ENCODE measurements at regions not wholly inside any gene's neighbourhood (a gene's known extent, or its start where the extent isn't known, plus 50 kb on each side); places are given as distances from the start of the nearest gene placed in this dataset.

GRCh38 chr20:20933142-20933958, 172.8 kb downstream of the LINC00237 start:
- no peak for DNase-seq (ENCODE audit: low read depth)

GRCh38 chr20:20932156-20932555, 174.0 kb downstream of the LINC00237 start:
- DNase-seq (ENCODE audit: low read depth): no peak

GRCh38 chr20:20931632-20932031, 174.5 kb downstream of the LINC00237 start:
- no peak for DNase-seq (ENCODE audit: low read depth)

- DNase-seq (ENCODE audit: low read depth): no peak
These were observed 175.1 kb downstream of the LINC00237 start for GRCh38 chr20:20931024-20931423.

GRCh38 chr20:20930500-20930899, 175.7 kb downstream of the LINC00237 start:
- no peak for DNase-seq (ENCODE audit: low read depth)

GRCh38 chr20:20929341-20929740, 176.8 kb downstream of the LINC00237 start:
- DNase-seq (ENCODE audit: low read depth): no peak

- DNase-seq (ENCODE audit: low read depth): no peak
These were observed 179.8 kb downstream of the LINC00237 start for GRCh38 chr20:20926222-20926905.

DNA sequence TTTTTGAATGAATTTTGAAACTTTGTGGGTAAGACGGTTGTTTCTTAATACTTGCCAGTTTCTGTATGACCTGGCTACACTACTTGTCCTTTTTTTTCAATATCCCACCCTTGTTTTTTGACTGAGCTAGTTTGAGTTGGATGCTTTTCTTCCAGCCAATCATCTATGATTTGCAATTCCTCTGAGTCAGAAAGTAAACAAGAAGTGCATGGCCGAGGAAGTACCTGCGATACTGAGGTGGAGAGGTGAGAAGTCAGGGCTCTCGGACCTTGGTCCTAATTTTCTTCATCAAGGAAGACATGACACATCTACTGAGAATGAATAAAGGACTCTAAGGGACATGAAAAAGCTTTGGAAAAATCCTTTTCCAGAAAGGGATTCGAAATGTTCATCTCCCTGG, 185.7 kb downstream of the LINC00237 start:
- DNase-seq (ENCODE audit: low read depth): no peak

DNA sequence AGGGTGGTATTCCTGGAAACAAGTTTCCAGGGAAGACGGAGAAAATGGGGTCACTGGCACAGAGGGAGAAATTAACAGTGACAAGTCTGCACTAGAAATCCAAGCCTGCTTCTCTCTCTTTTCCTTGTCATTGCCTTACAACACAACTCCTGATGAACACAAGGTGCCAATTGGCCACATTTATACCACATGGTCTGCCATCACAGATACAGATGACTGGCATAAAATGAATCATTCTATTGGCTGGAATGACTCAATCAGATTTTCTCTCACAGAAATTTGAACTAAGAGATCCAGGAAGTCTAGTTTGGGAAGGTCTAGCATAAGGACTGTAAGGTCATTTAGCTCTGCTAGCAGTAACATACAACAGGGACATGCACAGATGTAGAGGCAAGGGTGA, 190.3 kb downstream of the LINC00237 start:
- no peak for DNase-seq (ENCODE audit: low read depth)

DNA sequence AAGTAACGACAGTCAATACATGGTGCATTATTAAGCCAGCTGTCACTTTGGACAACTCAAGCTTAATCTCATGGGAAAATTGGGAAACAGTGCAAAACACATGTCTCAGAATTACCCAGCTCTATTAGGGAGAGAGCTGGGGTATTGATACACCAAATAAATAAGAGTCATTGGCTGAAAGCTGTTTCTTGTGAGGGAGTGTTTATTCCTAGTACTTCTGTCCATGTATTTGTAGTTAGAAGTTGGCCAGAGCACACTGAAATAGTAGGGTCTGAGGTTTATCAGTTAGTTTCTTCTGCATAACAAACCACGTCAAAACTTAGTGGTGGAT, 192.0 kb upstream of the RALGAPA2 start:
- DNase-seq (ENCODE audit: low read depth): no peak

DNA sequence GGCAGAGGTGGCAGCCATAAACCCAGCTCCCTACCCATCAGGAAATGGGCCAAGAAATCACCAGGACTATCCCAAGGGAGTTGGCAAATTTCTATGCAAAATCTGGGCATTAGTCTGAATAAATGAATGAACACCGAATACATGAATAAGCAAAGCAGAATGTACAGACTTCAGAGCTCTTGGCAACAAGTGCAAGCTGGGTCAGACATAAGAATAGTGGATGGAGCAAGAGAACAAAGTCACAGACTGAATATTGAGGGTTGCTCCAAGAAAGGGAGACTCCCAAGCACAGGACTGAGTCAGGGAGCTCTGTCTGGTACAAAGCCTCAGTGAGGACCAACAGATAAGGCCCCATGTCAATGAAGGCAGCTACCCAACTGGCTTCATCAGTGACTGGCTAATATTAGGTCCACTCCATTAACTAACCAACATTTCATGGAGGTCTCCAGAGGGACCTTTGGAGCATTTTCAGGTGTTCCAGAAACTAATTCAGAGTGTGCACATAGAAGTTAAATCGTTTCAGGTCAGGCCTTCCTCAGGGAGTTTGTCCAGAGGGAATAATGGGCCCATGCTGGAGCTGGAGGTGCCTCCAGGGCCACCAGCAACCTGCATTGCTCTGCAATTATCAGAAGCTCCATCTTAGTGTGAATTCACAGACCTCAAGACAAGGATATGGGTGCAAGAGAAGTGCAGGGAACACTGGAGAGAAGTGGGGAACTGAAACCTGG, 191.5 kb upstream of the RALGAPA2 start:
- no peak for DNase-seq (ENCODE audit: low read depth)

DNA sequence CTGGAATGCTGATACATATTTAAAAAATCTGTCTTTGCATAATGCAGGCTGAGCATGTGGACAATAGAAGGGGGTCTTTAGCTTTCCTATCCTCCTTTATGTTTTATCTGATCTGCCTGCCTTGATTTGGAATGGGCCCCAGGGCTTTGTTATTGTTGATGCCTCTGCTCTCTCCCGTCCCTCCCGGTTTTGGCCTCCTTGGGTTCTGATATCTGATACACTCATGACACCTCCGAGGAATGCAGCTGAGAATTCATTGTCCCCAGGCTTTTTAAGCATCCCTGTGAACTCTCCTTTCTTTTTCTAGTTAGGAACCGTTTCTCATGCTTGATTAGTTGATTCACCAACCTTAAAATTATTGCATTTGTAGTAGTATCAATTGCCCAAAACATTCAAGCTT, 185.5 kb upstream of the RALGAPA2 start:
- no peak for DNase-seq (ENCODE audit: low read depth)

GRCh38 chr20:20897145-20897544, 184.7 kb upstream of the RALGAPA2 start:
- no peak for DNase-seq (ENCODE audit: low read depth)

GRCh38 chr20:20896606-20897005, 184.2 kb upstream of the RALGAPA2 start:
- no peak for DNase-seq (ENCODE audit: low read depth)

GRCh38 chr20:20895537-20895936, 183.1 kb upstream of the RALGAPA2 start:
- DNase-seq (ENCODE audit: low read depth): no peak

DNA sequence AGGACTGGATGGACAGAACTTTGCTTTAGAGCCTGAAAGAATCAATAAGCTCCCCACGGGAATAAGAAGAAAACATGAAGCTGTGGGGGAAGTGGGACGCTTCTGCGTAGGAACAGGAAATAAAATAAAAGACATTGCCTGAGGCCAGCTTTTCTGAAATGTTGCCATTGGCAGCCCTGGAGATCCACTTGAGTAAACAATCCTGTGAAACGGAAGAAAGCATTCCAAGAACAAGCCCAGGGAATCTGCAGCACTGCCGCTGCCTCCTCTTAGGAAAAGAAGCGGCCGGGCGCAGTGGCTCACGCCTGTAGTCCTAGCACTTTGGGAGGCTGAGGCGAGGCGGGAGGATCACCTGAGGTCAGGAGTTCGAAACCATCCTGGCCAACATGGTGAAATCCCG, 182.3 kb upstream of the RALGAPA2 start:
- DNase-seq (ENCODE audit: low read depth): no peak

- no peak for DNase-seq (ENCODE audit: low read depth)
These were observed 181.8 kb upstream of the RALGAPA2 start for GRCh38 chr20:20894280-20894679.

- no peak for DNase-seq (ENCODE audit: low read depth)
These were observed 179.9 kb upstream of the RALGAPA2 start for GRCh38 chr20:20892328-20892727.

DNA sequence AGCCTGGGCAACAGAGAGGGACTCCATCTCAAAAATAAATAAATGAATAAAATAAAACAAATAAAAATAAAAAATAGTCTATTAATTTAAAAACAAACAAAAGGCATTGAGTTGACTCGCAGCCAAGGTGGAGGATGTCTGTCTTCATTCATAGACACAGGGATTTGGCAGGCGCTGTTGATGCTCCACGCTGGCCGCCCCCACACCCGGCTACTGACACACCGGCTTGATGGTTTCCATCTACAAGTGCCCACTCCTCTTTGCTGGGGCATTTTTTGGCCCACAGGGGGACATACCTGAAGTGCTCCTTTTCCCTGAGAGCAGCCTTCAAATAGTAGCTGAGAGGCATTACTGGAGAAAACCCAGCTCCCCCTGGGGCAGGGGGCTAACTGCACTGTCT, 178.3 kb upstream of the RALGAPA2 start:
- DNase-seq (ENCODE audit: low read depth): no peak

DNA sequence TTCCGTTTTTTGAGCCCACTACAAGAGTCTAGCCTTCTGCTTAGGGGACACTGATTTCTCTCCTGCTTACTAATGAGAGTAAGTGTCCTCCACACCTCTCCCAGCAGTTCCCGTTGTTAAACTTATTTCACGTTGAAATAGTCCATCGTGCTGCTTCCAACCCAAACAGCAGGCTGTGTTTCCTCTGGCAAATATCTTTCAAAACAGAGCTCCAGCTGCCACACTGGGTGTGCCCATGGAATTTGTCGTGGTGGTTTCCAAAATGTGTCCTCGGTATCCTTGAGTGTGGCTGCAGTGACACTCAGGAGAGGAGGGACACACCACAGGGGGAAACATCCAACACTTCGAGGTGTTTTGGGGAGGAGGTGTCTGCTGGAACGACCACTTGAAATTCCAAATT, 176.5 kb upstream of the RALGAPA2 start:
- no peak for DNase-seq (ENCODE audit: low read depth)

DNA sequence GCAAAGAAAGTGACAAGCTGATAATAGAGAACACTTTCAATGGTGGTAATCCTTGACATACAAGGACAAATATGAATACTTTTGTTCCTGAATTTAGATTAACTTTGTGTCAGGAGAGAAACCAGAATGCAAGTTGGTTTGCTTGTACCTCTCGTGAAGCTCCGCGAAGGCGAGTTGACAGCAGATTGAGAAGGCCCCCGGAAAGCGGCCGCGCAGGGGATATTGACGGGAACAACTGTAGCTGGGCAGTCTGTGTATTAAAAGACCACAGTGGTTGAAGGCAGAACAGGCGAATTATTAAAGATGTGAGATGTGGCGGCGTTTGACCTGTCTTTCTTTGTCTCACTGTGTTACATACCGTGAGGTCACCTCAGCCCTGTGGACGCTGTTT, 175.8 kb upstream of the RALGAPA2 start:
- no peak for DNase-seq (ENCODE audit: low read depth)

- DNase-seq (ENCODE audit: low read depth): no peak
These were observed 175.3 kb upstream of the RALGAPA2 start for GRCh38 chr20:20887593-20888265.

GRCh38 chr20:20881808-20882207, 169.4 kb upstream of the RALGAPA2 start:
- DNase-seq (ENCODE audit: low read depth): no peak

Measured in stimulated activated CD4-positive, alpha-beta T cell treated with anti-CD3 and anti-CD28 coated beads, Interleukin-2, amount 100 ng/mL, for 4 hours (primary cell).